Right atrium auricular region (tissue), 2 donors: ENCODE measurements at regions not wholly inside any gene's neighbourhood (a gene's known extent, or its start where the extent isn't known, plus 50 kb on each side); places are given as distances from the start of the nearest gene placed in this dataset.

Source experiments
- DNase-seq: peaks from one replicate; pipeline ENCODE4 v3.0.0-alpha.2; 2019; ENCODE audit warnings: low spot score
- H3K27ac ChIP-seq, 2 donors: fragments of 200-600 bp; sonication (generic); 1 replicate in 1 of 2; 2 replicates in 1 of 2; pipeline ENCODE4 v1.5.1; 2016 to 2019
- H3K27me3 ChIP-seq, 2 donors: fragments of 200-600 bp; sonication (generic); one replicate each; pipeline versions ENCODE4 v1.5.1 to v1.6.0; 2017 to 2019
- H3K36me3 ChIP-seq: fragments of 200-600 bp; sonication (generic); one replicate; pipeline ENCODE4 v1.5.1; 2016
- H3K4me1 ChIP-seq, 2 donors: fragments of 200-600 bp; sonication (generic); one replicate each; pipeline versions ENCODE4 v1.5.1 to v1.6.0; 2017 to 2019
- H3K4me3 ChIP-seq, 2 donors: fragments of 200-600 bp; sonication (generic); 1 replicate in 1 of 2; 2 replicates in 1 of 2; pipeline ENCODE4 v1.5.1; 2017 to 2019; ENCODE audit warnings: mild to moderate bottlenecking in 1 of 2, moderate library complexity in 1 of 2
- H3K9me3 ChIP-seq, 2 donors: fragments of 200-600 bp; sonication (generic); one replicate each; pipeline ENCODE4 v1.5.1; 2019
- TF ChIP-seq, protein P1 (sequence below), 2 donors: fragments of 200-600 bp; sonication (generic); IDR thresholded peaks; one replicate each; pipeline ENCODE4 v1.5.1; 2019; ENCODE audit warnings: antibody characterized with exemption in 2 of 2

DNA sequence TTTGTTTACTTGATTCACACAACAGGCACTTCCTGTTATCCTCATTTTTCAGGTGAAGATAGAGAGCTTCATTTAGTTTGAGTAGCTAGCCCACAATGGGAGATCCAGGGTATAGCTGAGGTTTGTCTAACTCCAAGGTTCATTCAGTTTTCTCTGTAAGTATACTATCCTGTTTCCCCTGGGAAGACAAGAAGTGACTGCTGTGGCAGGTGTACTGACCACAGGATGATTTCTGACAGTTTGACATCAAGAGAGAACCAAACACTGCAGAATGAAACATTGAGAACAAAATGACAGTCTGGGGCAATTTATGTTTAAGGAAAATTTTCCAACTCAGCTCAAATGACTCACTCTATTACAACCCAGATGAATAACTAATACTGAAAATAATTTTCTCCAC is 958.0 kb downstream of the STPG2 start:
- Histone ChIP-seq H3K4me1 (no peaks in the 10 kb centered on the region), H3K27ac (no peak overlapping the region), H3K27me3 (no peaks in the 10 kb centered on the region), H3K4me3 (no peak overlapping the region), H3K9me3 (peaks cover 0 to 5% of the 10 kb centered on the region in 2 donors), H3K36me3 (no peaks in the 10 kb centered on the region)
- TF ChIP-seq, protein P1, sequence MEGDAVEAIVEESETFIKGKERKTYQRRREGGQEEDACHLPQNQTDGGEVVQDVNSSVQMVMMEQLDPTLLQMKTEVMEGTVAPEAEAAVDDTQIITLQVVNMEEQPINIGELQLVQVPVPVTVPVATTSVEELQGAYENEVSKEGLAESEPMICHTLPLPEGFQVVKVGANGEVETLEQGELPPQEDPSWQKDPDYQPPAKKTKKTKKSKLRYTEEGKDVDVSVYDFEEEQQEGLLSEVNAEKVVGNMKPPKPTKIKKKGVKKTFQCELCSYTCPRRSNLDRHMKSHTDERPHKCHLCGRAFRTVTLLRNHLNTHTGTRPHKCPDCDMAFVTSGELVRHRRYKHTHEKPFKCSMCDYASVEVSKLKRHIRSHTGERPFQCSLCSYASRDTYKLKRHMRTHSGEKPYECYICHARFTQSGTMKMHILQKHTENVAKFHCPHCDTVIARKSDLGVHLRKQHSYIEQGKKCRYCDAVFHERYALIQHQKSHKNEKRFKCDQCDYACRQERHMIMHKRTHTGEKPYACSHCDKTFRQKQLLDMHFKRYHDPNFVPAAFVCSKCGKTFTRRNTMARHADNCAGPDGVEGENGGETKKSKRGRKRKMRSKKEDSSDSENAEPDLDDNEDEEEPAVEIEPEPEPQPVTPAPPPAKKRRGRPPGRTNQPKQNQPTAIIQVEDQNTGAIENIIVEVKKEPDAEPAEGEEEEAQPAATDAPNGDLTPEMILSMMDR (IDR thresholded peaks at IDR 0.05) = no peak
- no peak for DNase-seq

GRCh38 chr4:97197106-97197505 is 946.2 kb downstream of the STPG2 start:
- Histone ChIP-seq H3K4me1 (no peaks in the 10 kb centered on the region), H3K9me3 (no peaks in the 10 kb centered on the region), H3K27ac (no peak overlapping the region), H3K4me3 (no peak overlapping the region), H3K36me3 (no peaks in the 10 kb centered on the region), H3K27me3 (no peaks in the 10 kb centered on the region)
- no peak for DNase-seq
- TF ChIP-seq, protein P1 (IDR thresholded peaks at IDR 0.05) = no peak

GRCh38 chr4:97208749-97209148 is 934.5 kb downstream of the STPG2 start:
- TF ChIP-seq, protein P1 (IDR thresholded peaks at IDR 0.05) = no peak
- no peaks in the 10 kb centered on the region for H3K9me3 ChIP-seq
- no peak for DNase-seq
- no peak overlapping the region for H3K4me3 ChIP-seq
- H3K4me1 ChIP-seq = no peaks in the 10 kb centered on the region
- H3K27ac ChIP-seq = no peak overlapping the region
- no peaks in the 10 kb centered on the region for H3K27me3 ChIP-seq
- H3K36me3 ChIP-seq = no peaks in the 10 kb centered on the region

DNA sequence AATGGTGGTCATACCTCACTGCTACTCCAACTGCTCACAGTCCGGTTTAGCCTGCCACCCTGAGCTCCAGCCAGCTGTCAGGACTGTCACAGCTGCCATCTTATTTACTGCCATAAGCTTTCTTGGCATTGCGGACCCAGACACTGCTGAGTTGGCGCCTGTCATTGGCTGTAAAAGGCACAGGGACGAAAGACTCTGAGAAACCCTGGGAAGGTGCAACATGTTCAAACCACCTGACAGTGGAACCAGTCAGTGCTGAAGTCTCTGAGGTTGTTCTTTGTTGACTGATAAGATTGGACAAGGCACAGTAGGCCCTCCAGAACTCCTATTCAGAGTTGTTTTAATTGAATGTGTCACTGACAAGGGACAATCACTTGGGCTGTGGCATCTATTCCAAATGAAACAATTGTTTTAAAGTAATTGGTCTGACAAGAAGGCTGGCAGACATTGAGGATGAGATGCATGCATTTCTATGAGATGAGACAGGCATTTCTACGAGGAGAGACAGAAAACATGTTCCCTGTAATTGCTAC is 927.8 kb downstream of the STPG2 start:
- TF ChIP-seq, protein P1 (IDR thresholded peaks at IDR 0.05) = no peak
- no peak overlapping the region for H3K27ac ChIP-seq
- no peaks in the 10 kb centered on the region for H3K9me3 ChIP-seq
- H3K4me1 ChIP-seq = no peaks in the 10 kb centered on the region
- DNase-seq = no peak
- no peaks in the 10 kb centered on the region for H3K27me3 ChIP-seq
- H3K4me3 ChIP-seq = no peak overlapping the region
- no peaks in the 10 kb centered on the region for H3K36me3 ChIP-seq

GRCh38 chr4:97216046-97216445 is 927.2 kb downstream of the STPG2 start:
- no peak for DNase-seq
- TF ChIP-seq, protein P1 (IDR thresholded peaks at IDR 0.05) = no peak
- Histone ChIP-seq H3K4me1 (no peaks in the 10 kb centered on the region), H3K36me3 (no peaks in the 10 kb centered on the region), H3K27me3 (no peaks in the 10 kb centered on the region), H3K27ac (no peak overlapping the region), H3K4me3 (no peak overlapping the region), H3K9me3 (no peaks in the 10 kb centered on the region)

DNA sequence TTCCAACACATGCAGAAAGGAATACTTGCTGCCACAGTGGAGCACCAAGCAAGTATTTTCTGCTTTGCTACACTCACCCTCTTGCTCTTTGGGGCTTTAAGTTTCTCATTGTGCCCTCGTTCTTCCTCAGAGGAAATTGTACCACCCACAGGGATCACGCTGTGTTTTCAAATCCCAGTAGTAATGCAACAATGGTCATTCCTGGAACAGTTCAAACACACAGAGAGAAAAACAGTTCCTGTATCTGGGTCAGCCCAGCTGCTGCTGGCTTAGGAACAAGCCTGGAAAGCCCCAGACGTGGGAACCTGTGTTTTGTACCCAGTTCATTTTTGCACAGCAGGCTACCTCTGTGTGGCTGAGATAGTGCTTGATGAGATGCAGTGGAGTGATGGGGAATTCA is 907.8 kb downstream of the STPG2 start:
- no peaks in the 10 kb centered on the region for H3K9me3 ChIP-seq
- no peak overlapping the region for H3K27ac ChIP-seq
- TF ChIP-seq, protein P1 (IDR thresholded peaks at IDR 0.05) = no peak
- no peaks in the 10 kb centered on the region for H3K4me1 ChIP-seq
- DNase-seq = no peak
- H3K4me3 ChIP-seq = no peak overlapping the region
- no peaks in the 10 kb centered on the region for H3K27me3 ChIP-seq
- no peaks in the 10 kb centered on the region for H3K36me3 ChIP-seq
